Keratinocyte (primary cell): ENCODE measurements at regions not wholly inside any gene's neighbourhood (a gene's known extent, or its start where the extent isn't known, plus 50 kb on each side); places are given as distances from the start of the nearest gene placed in this dataset.

Experiments
- DNase-seq: peaks from one replicate; pipeline ENCODE4 v3.0.0-alpha.2; 2011; ENCODE audit warnings: low read depth, missing footprints, low spot score
- FAIRE-seq: peaks from 2 replicates; lab custom pipeline; 2011; peaks lifted over from hg19 to GRCh38; lab: Jason Lieb, UNC
- H2AFZ ChIP-seq: 2 replicates; pipeline ENCODE4 v1.6.0; 2012; ENCODE audit warnings: low read length, control low read depth, inconsistent platforms; ENCODE audit not compliant: control insufficient read depth
- H3K27ac ChIP-seq: 2 replicates; pipeline ENCODE4 v1.5.1; 2011; ENCODE audit warnings: low read length; ENCODE audit not compliant: control insufficient read depth, insufficient read depth
- H3K27me3 ChIP-seq: 3 replicates; pipeline ENCODE4 v1.6.0; 2011; ENCODE audit warnings: low read length; ENCODE audit not compliant: control insufficient read depth, insufficient read depth; ENCODE audit errors: extremely low read depth
- H3K36me3 ChIP-seq, 2 experiments: 2 replicates in 1 of 2; 3 replicates in 1 of 2; pipeline ENCODE4 v1.5.1; 2011; ENCODE audit warnings: low read length in 2 of 2, mild to moderate bottlenecking in 1 of 2; ENCODE audit not compliant: control insufficient read depth in 2 of 2, insufficient read depth in 2 of 2; ENCODE audit errors: extremely low read depth in 1 of 2
- H3K4me1 ChIP-seq: 3 replicates; pipeline ENCODE4 v1.5.1; 2011; ENCODE audit warnings: low read length; ENCODE audit not compliant: control insufficient read depth, insufficient read depth; ENCODE audit errors: extremely low read depth
- H3K4me2 ChIP-seq: 3 replicates; pipeline ENCODE4 v1.6.0; 2011; ENCODE audit warnings: low read depth, low read length; ENCODE audit not compliant: control insufficient read depth, insufficient read depth; ENCODE audit errors: extremely low read depth
- H3K4me3 ChIP-seq, 3 experiments: fragments of 200-600 bp in 1 of 3; sonication (generic) in 1 of 3; 2 replicates in 2 of 3; 3 replicates in 1 of 3; pipeline ENCODE4 v1.5.1; 2011 to 2016; ENCODE audit warnings: low read length in 3 of 3, mild to moderate bottlenecking in 3 of 3, control low read depth in 2 of 3, inconsistent platforms in 1 of 3, low read depth in 1 of 3, mixed read lengths in 1 of 3, mixed run types in 1 of 3, moderate library complexity in 1 of 3; ENCODE audit not compliant: control insufficient read depth in 2 of 3, insufficient read depth in 2 of 3; ENCODE audit errors: extremely low read depth in 1 of 3
- H3K79me2 ChIP-seq: 2 replicates; pipeline ENCODE4 v1.6.0; 2012; ENCODE audit warnings: low read length; ENCODE audit not compliant: control insufficient read depth, insufficient read depth
- H3K9ac ChIP-seq: 3 replicates; pipeline ENCODE4 v1.6.0; 2011; ENCODE audit warnings: low read length; ENCODE audit not compliant: control insufficient read depth, insufficient read depth; ENCODE audit errors: extremely low read depth
- H3K9me1 ChIP-seq: 3 replicates; pipeline ENCODE4 v1.6.0; 2011; ENCODE audit warnings: low read length; ENCODE audit not compliant: control insufficient read depth, insufficient read depth; ENCODE audit errors: extremely low read depth
- H3K9me3 ChIP-seq: 2 replicates; pipeline ENCODE4 v1.5.1; 2012; ENCODE audit warnings: low read depth, low read length; ENCODE audit not compliant: control insufficient read depth
- H4K20me1 ChIP-seq: 3 replicates; pipeline ENCODE4 v1.6.0; 2011; ENCODE audit warnings: low read length; ENCODE audit not compliant: control insufficient read depth, insufficient read depth; ENCODE audit errors: extremely low read depth
- EZH2 ChIP-seq: IDR thresholded peaks from one replicate; pipeline ENCODE4 v1.6.1; 2012; ENCODE audit warnings: inconsistent platforms, mild to moderate bottlenecking, low read length, moderate library complexity
- dilution Hi-C: fragments of 300-500 bp; cut with MboI; formaldehyde crosslinking; loops from one replicate; pipeline ENCODE4 v1.7.0; 2020; ENCODE audit warnings: low sequenced_read_pairs; ENCODE audit not compliant: extremely low pct_ligation_motif_present
- TF ChIP-seq, protein P1 (sequence below), 3 experiments: IDR thresholded peaks in 1 of 3; conservative IDR thresholded peaks in 1 of 3; optimal IDR thresholded peaks in 1 of 3; 2 replicates in 2 of 3; 3 replicates in 1 of 3; pipeline versions ENCODE3 to v1.5.1; 2011; ENCODE audit warnings: low read length in 3 of 3, mild to moderate bottlenecking in 3 of 3, moderate library complexity in 2 of 3, control low read depth in 1 of 3, inconsistent platforms in 1 of 3; ENCODE audit not compliant: insufficient read depth in 2 of 3; ENCODE audit errors: extremely low read depth in 1 of 3

DNA sequence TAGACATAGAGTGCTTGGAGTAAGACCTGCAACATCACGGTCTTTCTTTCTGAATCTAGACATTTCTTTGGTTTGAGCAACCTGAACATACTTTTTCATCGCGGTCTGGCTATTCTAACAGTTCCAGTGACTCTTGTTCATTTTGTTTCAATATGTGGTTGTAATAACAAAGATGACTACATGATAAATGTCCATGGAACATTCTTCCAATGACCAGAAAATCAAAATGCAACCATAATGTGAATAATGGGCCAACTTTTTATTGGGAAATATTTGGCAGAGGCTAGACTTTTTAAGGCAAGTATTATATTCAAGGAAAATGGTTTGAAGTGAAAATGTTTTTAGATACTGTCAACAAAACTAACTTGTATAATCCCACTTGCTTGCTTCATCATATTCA is 282.5 kb downstream of the INHBA start:
- no peak for DNase-seq
- TF ChIP-seq, protein P1, sequence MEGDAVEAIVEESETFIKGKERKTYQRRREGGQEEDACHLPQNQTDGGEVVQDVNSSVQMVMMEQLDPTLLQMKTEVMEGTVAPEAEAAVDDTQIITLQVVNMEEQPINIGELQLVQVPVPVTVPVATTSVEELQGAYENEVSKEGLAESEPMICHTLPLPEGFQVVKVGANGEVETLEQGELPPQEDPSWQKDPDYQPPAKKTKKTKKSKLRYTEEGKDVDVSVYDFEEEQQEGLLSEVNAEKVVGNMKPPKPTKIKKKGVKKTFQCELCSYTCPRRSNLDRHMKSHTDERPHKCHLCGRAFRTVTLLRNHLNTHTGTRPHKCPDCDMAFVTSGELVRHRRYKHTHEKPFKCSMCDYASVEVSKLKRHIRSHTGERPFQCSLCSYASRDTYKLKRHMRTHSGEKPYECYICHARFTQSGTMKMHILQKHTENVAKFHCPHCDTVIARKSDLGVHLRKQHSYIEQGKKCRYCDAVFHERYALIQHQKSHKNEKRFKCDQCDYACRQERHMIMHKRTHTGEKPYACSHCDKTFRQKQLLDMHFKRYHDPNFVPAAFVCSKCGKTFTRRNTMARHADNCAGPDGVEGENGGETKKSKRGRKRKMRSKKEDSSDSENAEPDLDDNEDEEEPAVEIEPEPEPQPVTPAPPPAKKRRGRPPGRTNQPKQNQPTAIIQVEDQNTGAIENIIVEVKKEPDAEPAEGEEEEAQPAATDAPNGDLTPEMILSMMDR (optimal IDR thresholded peaks at IDR 0.05 in 1 of 3, IDR thresholded peaks at IDR 0.05 in 1 of 3, conservative IDR thresholded peaks at IDR 0.05 in 1 of 3; ENCODE audit: extremely low read depth in 1 of 3, insufficient read depth in 2 of 3, low read length in 3 of 3), result no peak
- no peak for TF ChIP-seq EZH2

DNA sequence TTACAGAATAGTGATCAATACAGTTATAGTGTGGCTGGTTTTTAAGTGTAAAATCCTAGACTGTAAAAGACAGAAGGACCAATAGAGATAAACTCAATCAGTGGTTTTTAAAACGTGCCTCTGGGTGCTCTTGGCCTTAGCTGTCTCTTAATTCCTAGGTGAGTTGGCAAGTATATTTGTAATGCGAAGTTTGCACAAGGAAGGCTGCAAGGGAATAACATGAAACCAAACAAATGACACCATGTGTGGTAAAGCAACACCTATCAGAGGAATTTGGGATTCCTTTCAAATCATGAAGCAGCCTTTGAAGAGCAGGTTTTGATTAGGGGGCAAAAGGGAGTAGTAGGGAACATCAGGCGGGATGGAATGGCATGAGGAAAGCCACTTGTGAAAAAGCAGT is 284.6 kb downstream of the INHBA start:
- no peak for TF ChIP-seq EZH2
- TF ChIP-seq, protein P1 (optimal IDR thresholded peaks at IDR 0.05 in 1 of 3, IDR thresholded peaks at IDR 0.05 in 1 of 3, conservative IDR thresholded peaks at IDR 0.05 in 1 of 3; ENCODE audit: extremely low read depth in 1 of 3, insufficient read depth in 2 of 3, low read length in 3 of 3), result no peak
- Histone ChIP-seq H3K4me3 (no peak overlapping the region), H3K4me2 (no peak overlapping the region), H3K79me2 (no peaks in the 10 kb centered on the region), H3K9me3 (no peaks in the 10 kb centered on the region), H3K36me3 (no peaks in the 10 kb centered on the region), H4K20me1 (no peaks in the 10 kb centered on the region), H3K9ac (no peak overlapping the region), H2AFZ (peak overlapping the region; percentile 17), H3K9me1 (no peaks in the 10 kb centered on the region), H3K4me1 (peaks cover 22% of the 10 kb centered on the region), H3K27me3 (no peaks in the 10 kb centered on the region), H3K27ac (no peak overlapping the region)
- FAIRE-seq (peak; percentile 80), DNase-seq (no peak)
- dilution Hi-C loops, result no loop called here

More for the DNA sequence above, 282.5 kb downstream of the INHBA start:
- Histone ChIP-seq H2AFZ (no peak overlapping the region), H3K9me3 (no peaks in the 10 kb centered on the region), H3K4me1 (peaks cover 29% of the 10 kb centered on the region), H3K9me1 (no peaks in the 10 kb centered on the region), H3K4me2 (no peak overlapping the region), H3K79me2 (no peaks in the 10 kb centered on the region), H4K20me1 (no peaks in the 10 kb centered on the region), H3K27me3 (no peaks in the 10 kb centered on the region), H3K9ac (no peak overlapping the region), H3K27ac (no peak overlapping the region), H3K36me3 (no peaks in the 10 kb centered on the region), H3K4me3 (no peak overlapping the region)
- dilution Hi-C loops, result no loop called here
- FAIRE-seq, result no peak
